GM12878 (cell line): ENCODE measurements at regions not wholly inside any gene's neighbourhood (a gene's known extent, or its start where the extent isn't known, plus 50 kb on each side); places are given as distances from the start of the nearest gene placed in this dataset.

Experiments used
- ATAC-seq: fragments of 200-7000 bp; cut with Tn5 transposase; 3 replicates; pipeline ENCODE4 v1.9.1; 2020; ENCODE audit warnings: mild to moderate bottlenecking, moderate library complexity
- BruUV-seq: library from RNA; stranded (reverse); fragments of 400-500 nt; replicated peaks from 2 replicates; lab custom pipeline; 2021; lab: Mats Ljungman, UMichigan
- CTCF ChIA-PET: fragments of 300-600 bp; sonication (Branson Sonifier 250); formaldehyde crosslinking; extraction: SDS; loops from one replicate; lab custom pipeline; 2021; ENCODE audit warnings: inconsistent platforms; lab: Yijun Ruan, JAX
- POLR2A ChIA-PET: fragments of 350-600 bp; formaldehyde crosslinking; extraction: SDS; loops from one replicate; lab custom pipeline; 2021; ENCODE audit warnings: inconsistent platforms; lab: Charles Lee
- RAD21 ChIA-PET: fragments of 300-600 bp; sonication (Branson Sonifier 250); formaldehyde crosslinking; loops from one replicate; lab custom pipeline; 2023; ENCODE audit warnings: antibody characterized with exemption; ENCODE audit not compliant: unreplicated experiment; lab: Charles Lee
- SMC1A ChIA-PET: fragments of 300-600 bp; sonication (Branson Sonifier 250); formaldehyde crosslinking; loops from one replicate; lab custom pipeline; 2023; ENCODE audit not compliant: unreplicated experiment, uncharacterized antibody; lab: Charles Lee
- DNase-seq: peaks from one replicate; pipeline ENCODE4 v3.0.0-alpha.2; 2011; ENCODE audit warnings: low read depth, low spot score
- FAIRE-seq: peaks from 3 replicates; lab custom pipeline; 2011; peaks lifted over from hg19 to GRCh38; lab: Jason Lieb, UNC
- H2AFZ ChIP-seq: 2 replicates; pipeline ENCODE4 v1.6.0; 2011; ENCODE audit warnings: low read depth, low read length, control low read depth; ENCODE audit not compliant: control insufficient read depth
- H3K27ac ChIP-seq: 2 replicates; pipeline ENCODE4 v1.5.1; 2011; ENCODE audit warnings: control low read depth; ENCODE audit not compliant: control insufficient read depth, insufficient read depth
- H3K27me3 ChIP-seq, 2 experiments: replicated peaks in 1 of 2; 2 replicates each; pipeline versions ENCODE4 v1.6.0 to v1.6.1; 2011; ENCODE audit warnings: low read length in 1 of 2; ENCODE audit not compliant: control insufficient read depth in 2 of 2, insufficient read depth in 2 of 2
- H3K36me3 ChIP-seq, 2 experiments: 2 replicates each; pipeline ENCODE4 v1.5.1; 2011; ENCODE audit warnings: low read length in 1 of 2; ENCODE audit not compliant: control insufficient read depth in 2 of 2, insufficient read depth in 2 of 2
- H3K4me1 ChIP-seq: 2 replicates; pipeline ENCODE4 v1.6.1; 2011; ENCODE audit warnings: mild to moderate bottlenecking, low read length, moderate library complexity, mixed read lengths; ENCODE audit not compliant: control insufficient read depth, insufficient read depth
- H3K4me2 ChIP-seq: 2 replicates; pipeline ENCODE4 v1.6.0; 2011; ENCODE audit warnings: control low read depth; ENCODE audit not compliant: control insufficient read depth, insufficient read depth
- H3K4me3 ChIP-seq: fragments of 200-600 bp; sonication (generic); 2 replicates; pipeline ENCODE4 v1.5.1; 2016
- H3K79me2 ChIP-seq: 2 replicates; pipeline ENCODE4 v1.6.0; 2011; ENCODE audit warnings: low read length; ENCODE audit not compliant: control insufficient read depth, insufficient read depth
- H3K9ac ChIP-seq: 2 replicates; pipeline ENCODE4 v1.8.0; 2011; ENCODE audit warnings: low read length, control low read depth, mixed read lengths; ENCODE audit not compliant: control insufficient read depth, insufficient read depth
- H3K9me3 ChIP-seq: replicated peaks from 3 replicates; pipeline ENCODE4 v1.5.1; 2011; ENCODE audit warnings: mild to moderate bottlenecking, low read length; ENCODE audit not compliant: control insufficient read depth, insufficient read depth
- H4K20me1 ChIP-seq: 2 replicates; pipeline ENCODE4 v1.6.0; 2011; ENCODE audit not compliant: control insufficient read depth, insufficient read depth
- ATF3 ChIP-seq: IDR thresholded peaks from 2 replicates; pipeline ENCODE4 v1.6.1; 2011; ENCODE audit warnings: low read depth, mild to moderate bottlenecking, low read length, moderate library complexity, borderline replicate concordance; ENCODE audit errors: extremely low read depth
- BHLHE40 ChIP-seq, 2 experiments: fragments of 450-650 bp in 1 of 2; IDR thresholded peaks; 2 replicates each; pipeline ENCODE4 v1.6.1; 2011 to 2017; ENCODE audit warnings: low read depth in 2 of 2, borderline replicate concordance in 1 of 2, improper control_type of control experiment in 1 of 2, low read length in 1 of 2, mild to moderate bottlenecking in 1 of 2
- BRCA1 ChIP-seq: IDR thresholded peaks from 2 replicates; pipeline ENCODE4 v1.6.1; 2011; ENCODE audit warnings: low read depth, low read length, improper control_type of control experiment
- DPF2 ChIP-seq: fragments of 450-650 bp; IDR thresholded peaks from 2 replicates; pipeline ENCODE4 v1.6.1; 2017; ENCODE audit warnings: mild to moderate bottlenecking
- EGR1 ChIP-seq, 2 experiments: IDR thresholded peaks; 1 replicate in 1 of 2; 2 replicates in 1 of 2; pipeline ENCODE4 v1.6.1; 2011 to 2012; ENCODE audit warnings: low read depth in 2 of 2, low read length in 2 of 2, borderline replicate concordance in 1 of 2, mild to moderate bottlenecking in 1 of 2, moderate library complexity in 1 of 2
- ELK1 ChIP-seq: IDR thresholded peaks from 2 replicates; pipeline ENCODE4 v1.6.1; 2012; ENCODE audit warnings: low read depth, low read length, improper control_type of control experiment
- ESRRA ChIP-seq: IDR thresholded peaks from 2 replicates; pipeline ENCODE4 v1.6.1; 2012; ENCODE audit warnings: mild to moderate bottlenecking, low read length, improper control_type of control experiment
- FOXK2 ChIP-seq: fragments of 450-650 bp; IDR thresholded peaks from 2 replicates; pipeline ENCODE4 v1.6.1; 2017; ENCODE audit warnings: mild to moderate bottlenecking, moderate library complexity
- GATAD2B ChIP-seq: fragments of 450-650 bp; conservative IDR thresholded peaks from 2 replicates; pipeline ENCODE4 v1.6.1; 2017; ENCODE audit warnings: low read depth, mild to moderate bottlenecking, moderate library complexity
- HDAC2 ChIP-seq: fragments of 200-600 bp; sonication (generic); IDR thresholded peaks from 2 replicates; pipeline ENCODE4 v1.6.1; 2017
- IRF4 ChIP-seq: IDR thresholded peaks from 2 replicates; pipeline ENCODE4 v1.6.1; 2011; ENCODE audit warnings: low read depth, low read length
- IRF5 ChIP-seq: fragments of 450-650 bp; IDR thresholded peaks from 2 replicates; pipeline ENCODE4 v1.6.1; 2017; ENCODE audit warnings: borderline replicate concordance
- MXI1 ChIP-seq: fragments of 150-350 bp; IDR thresholded peaks from 2 replicates; pipeline ENCODE4 v1.6.1; 2011; ENCODE audit warnings: low read depth, mild to moderate bottlenecking, inconsistent platforms, low read length, improper control_type of control experiment
- NFYB ChIP-seq: IDR thresholded peaks from 2 replicates; pipeline ENCODE4 v1.6.1; 2011; ENCODE audit warnings: low read depth, mild to moderate bottlenecking, low read length, improper control_type of control experiment, moderate library complexity; ENCODE audit not compliant: insufficient read depth
- SMARCA5 ChIP-seq: fragments of 450-650 bp; IDR thresholded peaks from 2 replicates; pipeline ENCODE4 v1.6.1; 2017; ENCODE audit warnings: mild to moderate bottlenecking
- ZNF622 ChIP-seq: fragments of 450-650 bp; IDR thresholded peaks from 2 replicates; pipeline ENCODE4 v1.6.1; 2017; ENCODE audit warnings: mild to moderate bottlenecking, inconsistent platforms
- WGBS: methylation state at CpG from one replicate; pipeline ENCODE4 v1.1.6; 2016; ENCODE audit warnings: low lambda C conversion rate; ENCODE audit not compliant: insufficient replicate concordance, insufficient coverage; ENCODE audit errors: missing lambda C conversion rate; 5-methylcytosine and 5-hydroxymethylcytosine counted together
- in situ Hi-C: fragments of 300-500 bp; cut with MboI; formaldehyde crosslinking; loops from 9 replicates; pipeline ENCODE4 v1.14.3; 2018; ENCODE audit warnings: mixed read lengths
- intact Hi-C: fragments of 100-400 bp; cut with micrococcal nuclease; formaldehyde crosslinking; loops from one replicate; pipeline ENCODE4 v1.14.2; 2022; ENCODE audit not compliant: unreplicated experiment

GRCh38 chr11:71343828-71344400 is 91.5 kb upstream of the SHANK2 start:
- in situ Hi-C loops: no loop called here
- BruUV-seq: no TSS peak
- ChIA-PET CTCF (no interaction called here), SMC1A (no interaction called here), RAD21 (no interaction called here), POLR2A (no interaction called here)
- ATAC-seq: no peak
- H3K4me2 ChIP-seq: no peak overlapping the region
- peaks cover 0 to 1% of the 10 kb centered on the region in 2 experiments; a peak in 1 of 4 replicates for H3K27me3 ChIP-seq
- TF ChIP-seq HDAC2 (no peak), NFYB (no peak), ZNF622 (no peak), ATF3 (no peak), DPF2 (no peak), ELK1 (no peak), EGR1 (IDR thresholded peaks at IDR 0.05; ENCODE audit: borderline replicate concordance in 1 of 2, low read depth in 2 of 2, low read length in 2 of 2) (no peak), IRF5 (no peak), BRCA1 (no peak), BHLHE40 (IDR thresholded peaks at IDR 0.05; ENCODE audit: borderline replicate concordance in 1 of 2, low read depth in 2 of 2, low read length in 1 of 2) (no peak), MXI1 (no peak), IRF4 (no peak), GATAD2B (no peak), ESRRA (no peak), FOXK2 (no peak), SMARCA5 (no peak)
- intact Hi-C loops: no loop called here
- no peak for FAIRE-seq
- H2AFZ ChIP-seq: no peak overlapping the region
- H3K9ac ChIP-seq: no peak overlapping the region
- H3K27ac ChIP-seq: no peak overlapping the region
- no peak for DNase-seq
- no peaks in the 10 kb centered on the region for H3K79me2 ChIP-seq
- no peak overlapping the region for H3K4me3 ChIP-seq
- no peaks in the 10 kb centered on the region for H3K4me1 ChIP-seq
- no peaks in the 10 kb centered on the region for H3K9me3 ChIP-seq
- no peaks in the 10 kb centered on the region for H4K20me1 ChIP-seq
- 28% methylated on average over 11 of the region's 11 CpGs for WGBS
- no peaks in the 10 kb centered on the region for H3K36me3 ChIP-seq
